Erythroblast (primary cell): ENCODE measurements at regions not wholly inside any gene's neighbourhood (a gene's known extent, or its start where the extent isn't known, plus 50 kb on each side); places are given as distances from the start of the nearest gene placed in this dataset.

ENCODE experiments used
- DNase-seq, 2 experiments: peaks; one replicate each; lab custom pipeline; 2025; lab: John Stamatoyannopoulos, UW
- GATA1 ChIP-seq: IDR thresholded peaks from 2 replicates; pipeline ENCODE4 v1.6.1; 2011; ENCODE audit warnings: low read depth, mild to moderate bottlenecking, control low read depth, low read length, moderate library complexity
- POLR2A ChIP-seq: IDR thresholded peaks from 2 replicates; pipeline ENCODE4 v1.6.1; 2011; ENCODE audit warnings: mild to moderate bottlenecking, low read length

DNA sequence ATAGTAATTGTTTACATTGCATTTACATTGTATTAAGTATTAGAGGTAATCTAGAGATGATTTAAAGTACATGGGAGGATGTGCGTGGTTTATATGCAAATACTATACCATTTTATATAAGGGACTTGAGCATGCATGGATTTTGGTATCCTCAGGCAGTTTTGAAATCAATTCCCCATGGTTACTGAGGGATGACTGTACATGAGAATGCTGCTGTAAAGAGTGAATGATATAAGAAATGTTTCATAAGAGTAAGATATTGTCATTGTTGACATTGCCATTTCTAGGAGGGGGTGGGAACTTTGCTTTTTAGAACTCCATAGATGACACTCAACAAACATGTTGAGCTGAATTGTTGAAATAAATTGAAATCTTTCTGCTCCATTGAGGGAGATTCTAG is 185.0 kb downstream of the SEMA6A start:
- no peak for TF ChIP-seq POLR2A
- no peak for TF ChIP-seq GATA1
- DNase-seq = no peak

DNA sequence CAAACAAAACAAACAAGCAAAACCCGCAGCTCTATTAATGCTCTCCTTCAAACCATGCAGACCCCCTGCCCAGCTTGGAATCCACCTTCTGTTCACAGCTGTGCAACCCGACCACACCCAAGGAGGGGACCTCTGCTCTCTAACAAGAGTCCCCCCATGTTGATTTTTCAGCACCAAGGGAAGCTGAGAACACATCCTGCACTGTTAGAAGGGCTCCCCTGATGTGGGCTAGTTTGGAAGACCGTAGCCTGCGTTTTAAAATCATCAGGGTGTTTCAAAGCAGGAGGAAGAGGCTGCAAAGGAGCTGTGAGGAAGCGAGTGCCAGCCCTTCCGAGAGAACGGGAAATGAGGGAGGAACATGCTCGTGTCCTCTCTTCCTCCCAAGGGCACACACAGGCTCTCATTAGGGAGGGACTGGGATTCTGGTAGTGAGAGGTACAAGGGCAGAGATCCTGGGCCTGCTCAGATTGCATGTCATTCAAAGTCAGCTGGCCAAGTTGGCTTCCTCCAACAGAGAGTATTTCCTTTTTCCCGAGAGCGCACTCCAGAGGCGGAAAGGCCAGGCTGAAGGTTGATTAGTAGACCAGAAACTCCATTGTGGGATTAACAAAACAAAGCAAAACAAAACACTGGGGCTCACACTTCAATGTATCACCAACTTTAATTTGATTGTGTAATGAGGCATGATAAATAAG is 185.9 kb downstream of the SEMA6A start:
- no peak for DNase-seq
- no peak for TF ChIP-seq GATA1

DNA sequence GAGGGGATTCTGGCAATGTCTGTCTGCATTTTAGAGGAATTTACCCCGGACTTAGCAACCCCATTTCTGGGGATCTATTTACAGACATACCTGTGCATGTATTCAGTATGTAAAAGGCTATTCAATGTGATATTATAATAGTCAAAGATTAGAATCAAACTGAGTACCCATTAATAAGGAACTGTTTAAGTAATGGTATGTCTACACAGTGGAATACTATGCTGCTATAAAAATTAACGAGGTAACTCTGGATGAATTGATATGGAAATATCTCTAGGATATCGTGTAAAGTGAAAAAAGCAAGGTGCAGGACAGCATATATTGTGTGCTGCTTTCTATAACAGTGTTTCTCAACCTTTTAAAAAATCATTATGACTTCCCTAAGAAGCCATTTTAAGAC is 186.9 kb downstream of the SEMA6A start:
- TF ChIP-seq POLR2A (no peak), GATA1 (no peak)
- no peak for DNase-seq

DNA sequence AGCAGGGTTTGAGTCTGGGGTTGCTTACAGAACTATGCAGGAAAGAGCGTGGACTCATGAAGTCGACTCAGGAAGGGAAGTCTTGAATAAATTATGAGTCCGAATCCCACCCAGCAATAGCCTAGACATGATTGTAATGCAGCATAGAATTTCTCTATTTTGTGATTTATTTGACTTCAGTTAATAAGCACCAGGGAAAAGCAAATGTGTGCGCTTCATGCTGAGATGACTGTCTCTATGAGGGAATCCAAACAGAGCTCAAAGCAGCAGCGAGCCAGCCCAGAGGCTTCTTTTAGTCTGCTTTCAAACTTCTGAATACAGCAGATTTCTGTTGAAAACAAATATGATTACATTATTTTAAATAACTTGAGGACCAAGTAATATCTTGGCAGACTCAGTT is 188.0 kb downstream of the SEMA6A start:
- DNase-seq = no peak
- TF ChIP-seq GATA1 (no peak), POLR2A (no peak)

DNA sequence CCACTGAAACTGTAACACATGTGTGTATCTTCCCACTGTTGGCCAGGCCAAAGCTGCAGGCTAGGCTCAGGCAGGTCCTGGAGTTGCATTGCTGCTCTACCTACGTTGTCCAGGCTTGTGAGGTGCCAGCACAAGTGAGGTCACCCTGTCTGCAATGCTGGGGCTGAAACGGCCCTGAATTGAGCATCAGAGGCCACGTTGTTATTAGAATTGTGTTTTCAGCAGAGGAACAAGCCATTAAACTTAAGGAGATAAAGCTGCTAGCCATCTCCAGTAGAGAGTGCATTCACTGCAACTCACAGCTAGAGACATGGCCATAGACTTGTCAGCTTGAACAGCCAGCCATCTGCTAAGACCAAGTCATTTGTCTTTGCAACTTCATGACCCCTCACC is 191.8 kb downstream of the SEMA6A start:
- no peak for DNase-seq
- TF ChIP-seq POLR2A = no peak
- no peak for TF ChIP-seq GATA1

DNA sequence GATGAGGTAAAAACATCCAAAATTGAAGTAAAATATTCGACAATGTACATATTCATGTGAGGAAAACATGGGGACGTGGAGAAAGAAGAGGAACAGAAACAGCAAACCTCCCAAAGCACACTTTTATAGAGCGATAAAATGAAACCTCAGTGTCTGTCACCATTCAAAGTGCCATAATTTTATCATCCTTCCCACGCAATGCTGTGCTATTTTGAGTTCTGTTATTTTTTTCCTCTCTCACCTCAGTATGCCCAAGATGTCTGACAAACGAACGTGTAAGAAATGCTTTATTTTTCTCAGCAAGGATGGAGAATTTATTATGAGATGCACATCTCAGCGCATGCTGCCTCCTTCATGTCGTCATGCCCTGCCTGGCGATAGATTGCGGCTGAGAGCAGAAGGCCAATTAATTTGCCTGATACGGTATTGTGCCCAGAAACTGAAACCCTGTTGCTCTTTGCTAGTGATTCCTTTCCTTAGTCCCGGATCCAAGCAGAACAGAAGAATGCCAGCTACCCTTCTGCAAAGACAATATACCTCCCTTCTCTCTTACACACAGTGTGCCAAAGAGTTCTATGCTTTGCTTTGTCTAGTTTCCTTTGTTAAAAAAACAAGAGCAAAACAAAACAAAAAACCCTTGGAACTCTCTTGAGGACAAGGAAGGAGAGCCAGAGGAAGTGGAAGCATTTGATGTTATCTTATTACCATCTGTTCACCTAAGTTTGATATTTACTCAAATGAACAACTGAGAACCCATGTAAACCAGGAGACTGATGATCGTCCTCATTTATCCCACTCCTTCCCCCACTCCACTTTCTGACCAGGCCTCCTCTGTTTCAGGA is 192.4 kb downstream of the SEMA6A start:
- DNase-seq = no peak

DNA sequence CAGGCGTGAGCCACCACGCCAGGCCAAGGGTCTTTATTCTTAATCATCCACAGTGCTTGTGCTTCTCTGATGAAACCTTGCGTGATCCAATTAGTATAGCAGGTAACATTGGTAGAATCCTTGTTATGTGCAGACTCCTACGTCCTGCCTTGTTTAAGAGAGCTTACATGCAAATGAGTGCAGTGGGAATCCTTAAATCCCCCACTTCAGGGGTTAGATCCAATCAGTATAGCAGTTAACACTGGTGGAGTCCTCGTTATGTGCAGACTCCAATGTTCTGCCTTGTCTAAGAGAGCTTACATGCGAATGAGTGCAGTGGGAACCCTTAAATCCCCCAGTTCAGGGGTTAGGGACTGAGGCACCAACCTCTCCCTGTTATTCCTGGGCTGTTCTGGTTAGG is 193.4 kb downstream of the SEMA6A start:
- no peak for TF ChIP-seq GATA1
- no peak for TF ChIP-seq POLR2A
- DNase-seq = no peak

More for the DNA sequence above, 192.4 kb downstream of the SEMA6A start:
- TF ChIP-seq POLR2A (no peak), GATA1 (no peak)

DNA sequence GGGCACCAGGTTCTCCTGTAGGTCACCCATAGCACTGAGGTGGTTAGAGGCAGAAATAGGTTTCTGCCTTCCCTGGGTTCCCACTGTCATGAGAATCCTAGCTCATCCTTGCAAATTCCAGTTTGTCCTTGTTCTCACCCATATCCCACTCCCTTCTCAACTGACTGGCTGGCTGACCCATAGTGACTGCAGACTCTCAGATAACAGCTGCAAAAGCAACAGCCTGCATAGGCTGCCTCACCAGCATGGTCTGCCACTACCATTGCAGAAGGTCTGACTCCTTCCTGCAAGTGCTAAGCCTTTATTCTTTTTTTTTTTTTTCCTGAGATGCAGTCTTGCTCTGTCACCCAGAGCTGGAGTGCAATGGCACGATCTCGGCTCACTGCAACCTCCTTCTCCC is 194.0 kb downstream of the SEMA6A start:
- DNase-seq = no peak
- TF ChIP-seq GATA1 (no peak), POLR2A (no peak)

DNA sequence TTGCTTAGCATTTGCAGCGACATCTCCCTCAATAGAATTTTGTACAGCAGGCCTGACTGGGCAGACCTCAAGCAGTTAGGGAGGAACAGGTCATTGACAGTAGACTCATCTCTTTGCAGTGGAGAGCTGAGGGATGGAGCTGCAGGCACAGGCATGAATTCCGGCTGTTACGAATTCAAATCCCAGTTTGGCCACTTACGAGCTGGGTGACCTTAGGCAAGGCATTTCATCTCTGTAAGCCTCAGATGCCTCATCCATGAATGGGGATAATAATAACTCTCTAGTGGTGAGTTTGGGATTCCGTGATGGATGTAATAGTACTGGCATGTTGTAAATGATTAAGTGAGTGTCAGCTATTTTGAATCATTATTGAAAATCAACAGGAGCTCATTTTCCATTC is 195.3 kb downstream of the SEMA6A start:
- no peak for DNase-seq
- no peak for TF ChIP-seq GATA1
- TF ChIP-seq POLR2A = no peak

DNA sequence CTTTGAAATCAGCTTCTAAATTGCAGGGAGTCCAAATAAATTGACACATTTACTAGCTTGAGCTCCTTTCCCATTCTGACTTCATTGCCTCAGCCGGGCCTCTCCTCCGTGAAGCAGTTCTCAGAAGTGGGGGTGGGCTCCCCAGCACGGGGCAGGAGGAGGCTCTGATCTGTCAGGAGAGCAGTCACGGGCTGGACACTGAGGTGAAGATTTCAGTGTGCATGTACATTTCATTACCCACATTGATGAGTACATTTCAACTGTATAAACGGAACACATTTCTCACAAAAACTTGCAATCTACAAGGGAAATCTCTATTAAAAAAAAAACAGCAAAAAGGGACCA is 195.9 kb downstream of the SEMA6A start:
- no peak for DNase-seq
- TF ChIP-seq POLR2A = no peak
- TF ChIP-seq GATA1 = no peak

DNA sequence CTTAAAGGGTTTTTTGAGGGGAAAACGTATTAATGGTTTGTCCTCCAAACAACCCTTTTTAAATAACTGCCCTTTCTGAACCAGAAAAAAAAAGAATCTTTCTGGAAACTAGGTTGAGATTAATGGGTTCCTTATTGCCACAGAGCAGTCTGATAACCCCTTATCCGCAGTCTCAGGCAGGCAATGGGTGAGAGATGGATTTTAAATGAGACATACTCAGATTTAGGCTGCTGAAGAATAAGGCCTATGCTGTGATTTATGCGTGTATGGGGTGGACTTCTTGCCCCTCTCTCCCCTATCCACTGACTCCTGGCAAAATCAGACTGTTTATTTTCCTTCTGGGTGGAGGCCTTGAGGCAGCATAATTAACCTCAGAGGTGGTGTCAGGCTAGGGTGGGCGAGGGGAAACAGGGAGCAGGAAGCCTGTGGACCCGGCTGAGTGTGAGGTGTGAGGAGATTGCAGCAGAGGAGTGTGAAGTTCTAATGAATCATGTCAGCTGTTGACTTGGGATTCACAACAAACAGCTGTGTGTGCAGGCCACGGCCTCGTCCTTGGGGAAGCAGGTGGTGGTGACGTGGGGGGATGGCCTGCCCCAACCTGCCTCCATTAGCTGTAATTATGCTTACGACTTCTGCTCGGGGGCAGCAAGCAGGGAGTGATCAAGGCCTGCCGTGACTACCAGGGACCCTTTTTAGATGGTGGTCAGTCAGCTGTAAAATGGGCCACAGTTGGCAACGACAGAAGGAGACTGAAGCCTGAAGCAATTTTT is 196.4 kb downstream of the SEMA6A start:
- TF ChIP-seq GATA1 = no peak
- TF ChIP-seq POLR2A = no peak
- DNase-seq = no peak

DNA sequence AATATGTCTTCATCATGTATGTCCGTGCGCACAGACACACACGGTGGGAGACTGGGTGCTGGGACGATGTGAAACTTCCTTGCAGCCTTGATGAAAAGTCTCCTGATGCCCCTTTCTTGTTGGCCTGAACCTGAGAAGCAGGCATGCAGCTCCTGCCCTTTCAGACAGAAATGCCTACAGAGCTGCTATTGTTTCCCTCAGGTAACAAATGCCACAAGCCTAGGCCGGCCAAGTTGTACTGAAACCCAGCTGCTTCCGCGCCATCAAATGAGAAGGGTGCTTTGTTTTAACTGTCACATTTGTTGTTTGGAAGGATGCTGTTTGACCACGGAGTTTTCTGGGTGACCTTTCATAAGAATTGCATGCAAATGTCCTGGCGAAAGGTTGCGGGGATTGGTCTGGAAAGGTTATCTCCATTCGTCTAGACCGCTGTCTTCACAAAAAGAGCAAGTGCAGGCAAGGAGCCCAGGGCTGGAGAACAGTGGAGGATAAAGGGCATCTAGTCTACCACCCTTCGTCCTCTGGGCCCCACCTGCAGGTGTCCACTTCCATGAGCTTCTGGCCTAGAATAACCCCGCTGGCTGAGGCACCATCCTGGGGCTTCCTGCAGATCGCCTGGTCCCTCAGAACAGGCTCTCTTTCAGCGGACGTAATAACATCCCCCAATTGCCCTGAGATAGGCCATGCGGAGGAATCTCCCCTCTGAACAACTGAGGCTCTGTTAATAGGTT is 197.2 kb downstream of the SEMA6A start:
- DNase-seq = no peak
- TF ChIP-seq GATA1 = no peak

DNA sequence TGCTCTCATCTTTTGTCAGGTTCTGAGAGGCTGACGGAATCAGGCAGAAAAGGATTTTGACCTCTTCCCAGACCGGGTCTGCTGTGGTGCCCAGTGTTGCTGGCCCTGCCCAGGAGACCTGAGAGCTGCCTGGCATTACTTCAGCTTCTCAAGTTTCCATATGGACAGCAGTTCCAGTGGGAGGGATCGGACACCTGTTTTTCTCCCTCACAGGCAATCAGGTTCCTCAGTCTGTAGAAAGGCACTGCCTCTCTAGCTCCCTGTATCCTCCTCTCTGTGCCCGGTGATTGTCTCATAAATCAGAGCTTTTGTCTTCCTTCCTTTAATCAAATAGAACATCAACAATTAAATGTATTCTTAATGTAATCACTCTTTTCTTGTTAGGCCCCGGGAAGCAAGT is 198.7 kb downstream of the SEMA6A start:
- TF ChIP-seq POLR2A (no peak), GATA1 (no peak)
- DNase-seq = no peak
